Thyroid gland (tissue), 4 donors: ENCODE measurements at regions not wholly inside any gene's neighbourhood (a gene's known extent, or its start where the extent isn't known, plus 50 kb on each side); places are given as distances from the start of the nearest gene placed in this dataset.

Experiments used
- CTCF ChIP-seq, 6 experiments: fragments of 200-600 bp in 3 of 6; fragments of 450-650 bp in 3 of 6; sonication (generic) in 3 of 6; IDR thresholded peaks; one replicate each; pipeline ENCODE4 v1.5.1; 2016 to 2019; ENCODE audit warnings: antibody characterized with exemption in 6 of 6, mild to moderate bottlenecking in 2 of 6, inconsistent platforms in 1 of 6, moderate library complexity in 1 of 6
- POLR2A ChIP-seq, 2 donors: fragments of 450-650 bp; IDR thresholded peaks; one replicate each; pipeline ENCODE4 v1.6.1; 2017; ENCODE audit warnings: antibody characterized with exemption in 2 of 2, mild to moderate bottlenecking in 2 of 2, moderate library complexity in 1 of 2

- TF ChIP-seq CTCF (IDR thresholded peaks at IDR 0.05) (no peak), POLR2A (IDR thresholded peaks at IDR 0.05) (no peak)
These were observed 93.9 kb downstream of the PPP1R2C start for GRCh38 chrX:42684065-42684464.
